OCI-LY3 (cell line): ENCODE measurements at regions not wholly inside any gene's neighbourhood (a gene's known extent, or its start where the extent isn't known, plus 50 kb on each side); places are given as distances from the start of the nearest gene placed in this dataset.

Source experiments
- EZH2phosphoT487 ChIP-seq: fragments of 200-600 bp; shearing (Covaris generic); IDR thresholded peaks from 2 replicates; pipeline ENCODE4 v1.6.1; 2018; ENCODE audit warnings: antibody characterized with exemption, mixed run types, low read depth
- TF ChIP-seq, protein P1 (sequence below): fragments of 200-600, 300-600 bp; sonication (generic); IDR thresholded peaks from 2 replicates; pipeline ENCODE4 v1.5.1; 2014; ENCODE audit warnings: antibody characterized with exemption, low read length, low read depth

DNA sequence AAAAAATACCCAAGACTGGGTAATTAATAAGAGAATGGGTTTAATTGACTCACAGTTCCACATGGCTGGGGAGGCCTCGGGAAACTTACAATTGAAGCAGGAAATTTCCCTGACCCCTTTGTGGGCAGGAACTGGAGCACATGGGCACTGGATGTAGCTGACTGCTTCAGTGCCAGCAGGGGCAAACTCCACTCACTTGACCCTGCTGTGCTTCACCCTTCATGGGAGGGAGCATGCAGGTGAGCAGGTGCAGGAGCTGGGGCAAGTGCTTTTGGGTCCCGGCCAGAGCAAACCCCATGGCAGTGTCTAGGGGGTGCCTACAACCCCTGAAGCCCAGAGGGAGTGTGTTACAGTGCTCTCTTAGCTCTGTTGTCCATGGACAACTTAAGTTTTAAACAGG lies 132.6 kb downstream of the AKR1D1 start:
- TF ChIP-seq, protein P1, sequence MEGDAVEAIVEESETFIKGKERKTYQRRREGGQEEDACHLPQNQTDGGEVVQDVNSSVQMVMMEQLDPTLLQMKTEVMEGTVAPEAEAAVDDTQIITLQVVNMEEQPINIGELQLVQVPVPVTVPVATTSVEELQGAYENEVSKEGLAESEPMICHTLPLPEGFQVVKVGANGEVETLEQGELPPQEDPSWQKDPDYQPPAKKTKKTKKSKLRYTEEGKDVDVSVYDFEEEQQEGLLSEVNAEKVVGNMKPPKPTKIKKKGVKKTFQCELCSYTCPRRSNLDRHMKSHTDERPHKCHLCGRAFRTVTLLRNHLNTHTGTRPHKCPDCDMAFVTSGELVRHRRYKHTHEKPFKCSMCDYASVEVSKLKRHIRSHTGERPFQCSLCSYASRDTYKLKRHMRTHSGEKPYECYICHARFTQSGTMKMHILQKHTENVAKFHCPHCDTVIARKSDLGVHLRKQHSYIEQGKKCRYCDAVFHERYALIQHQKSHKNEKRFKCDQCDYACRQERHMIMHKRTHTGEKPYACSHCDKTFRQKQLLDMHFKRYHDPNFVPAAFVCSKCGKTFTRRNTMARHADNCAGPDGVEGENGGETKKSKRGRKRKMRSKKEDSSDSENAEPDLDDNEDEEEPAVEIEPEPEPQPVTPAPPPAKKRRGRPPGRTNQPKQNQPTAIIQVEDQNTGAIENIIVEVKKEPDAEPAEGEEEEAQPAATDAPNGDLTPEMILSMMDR: no peak
- TF ChIP-seq EZH2phosphoT487: no peak
